GM19438 (cell line): ENCODE measurements at regions not wholly inside any gene's neighbourhood (a gene's known extent, or its start where the extent isn't known, plus 50 kb on each side); places are given as distances from the start of the nearest gene placed in this dataset.
"Not testable (repeated sequence)": the region's sequence is repeated elsewhere in the genome, so short reads cannot be mapped to it uniquely, and the experiment has no call there.

Experiments
- ATAC-seq: cut with Tn5 transposase; IDR thresholded peaks from one replicate; pipeline ENCODE4 v1.9.1; 2021; ENCODE audit warnings: low read depth; ENCODE audit not compliant: unreplicated experiment

DNA sequence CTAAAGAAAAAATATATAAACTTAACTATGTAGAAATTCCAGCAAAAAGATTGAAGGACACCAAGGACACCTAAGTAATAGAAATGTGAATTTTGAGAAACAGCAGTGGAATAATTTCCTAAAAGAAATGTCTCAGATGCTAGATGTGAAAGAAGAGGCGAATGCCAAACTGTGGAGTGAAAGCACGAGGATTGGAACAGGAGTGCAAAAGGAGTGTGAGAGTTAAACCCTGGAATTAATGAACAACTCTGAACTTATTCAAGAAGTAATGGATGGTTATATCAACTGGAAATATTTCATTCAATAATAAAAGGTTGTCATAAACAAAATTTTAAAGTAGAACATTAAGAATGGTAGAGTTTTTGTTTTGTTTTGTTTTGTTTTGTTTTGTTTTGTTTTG lies 78.5 kb upstream of the SGIP1 start:
- no peak for ATAC-seq

- ATAC-seq, result no peak
Measured at GRCh38 chr1:66460776-66461175, 73.2 kb upstream of the SGIP1 start.

- no peak for ATAC-seq
Measured at GRCh38 chr1:66462313-66462712, 71.6 kb upstream of the SGIP1 start.

- ATAC-seq, result no peak
Measured at GRCh38 chr1:66464351-66464750, 69.6 kb upstream of the SGIP1 start.

- no peak for ATAC-seq
Measured at GRCh38 chr1:66464802-66465201, 69.2 kb upstream of the SGIP1 start.

DNA sequence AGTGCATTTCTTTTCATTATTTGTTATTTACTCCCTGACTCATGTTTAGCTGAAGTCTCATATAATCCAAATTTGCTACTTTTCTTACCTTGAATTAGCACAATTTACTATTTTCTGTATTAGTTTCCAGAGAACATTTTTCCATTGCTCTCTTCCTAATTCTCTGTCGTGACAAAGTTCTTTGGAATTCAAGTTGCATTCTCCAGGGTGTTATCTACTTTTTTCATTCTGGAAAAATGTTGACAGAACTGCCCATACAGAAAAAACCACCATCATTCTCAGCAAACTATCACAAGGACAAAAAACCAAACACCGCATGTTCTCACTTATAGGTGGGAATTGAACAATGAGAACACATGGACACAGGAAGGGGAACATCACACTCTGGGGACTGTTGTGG lies 67.3 kb upstream of the SGIP1 start:
- not testable (repeated sequence) for ATAC-seq

GRCh38 chr1:66468722-66469121 lies 65.2 kb upstream of the SGIP1 start:
- no peak for ATAC-seq

GRCh38 chr1:66475940-66476339 lies 58.0 kb upstream of the SGIP1 start:
- no peak for ATAC-seq

DNA sequence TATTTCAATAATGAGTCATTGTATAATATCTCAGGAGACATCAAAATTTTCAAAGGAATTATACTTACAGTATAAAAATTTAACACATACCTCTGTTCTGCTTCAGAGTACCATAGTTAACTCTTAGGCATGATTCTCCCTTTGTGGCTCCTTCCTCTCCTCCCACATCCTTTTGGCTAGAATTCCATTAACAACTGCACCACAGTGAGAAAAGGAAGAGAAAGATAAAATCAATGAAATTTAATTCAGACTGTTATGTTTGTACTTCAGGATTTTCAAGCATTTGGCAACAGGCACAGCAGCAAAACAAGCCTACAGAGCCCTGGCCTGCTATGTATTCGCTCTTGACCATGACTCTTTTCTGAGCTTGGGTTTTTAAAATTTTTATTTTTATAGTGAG lies 57.2 kb upstream of the SGIP1 start:
- no peak for ATAC-seq

DNA sequence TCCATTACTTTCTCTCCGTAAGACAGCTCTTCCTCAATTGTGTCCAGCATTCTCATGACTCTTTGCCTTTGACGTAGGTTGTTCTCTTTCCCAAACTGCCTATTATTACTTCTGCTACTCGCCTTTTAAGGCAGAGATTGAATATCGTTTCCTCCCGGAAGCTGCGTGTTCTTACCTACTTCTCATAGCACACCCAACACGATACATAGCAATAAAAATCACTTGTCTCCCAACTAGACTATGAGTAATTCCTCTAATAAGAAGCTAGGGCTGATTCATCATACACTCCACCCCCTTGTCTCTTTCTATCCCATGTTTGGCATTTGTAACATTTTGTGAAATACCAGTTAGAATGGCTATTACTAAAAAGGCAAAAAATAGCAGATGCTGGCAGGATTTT lies 55.8 kb upstream of the SGIP1 start:
- ATAC-seq, result no peak

GRCh38 chr1:66480162-66480561 lies 53.8 kb upstream of the SGIP1 start:
- no peak for ATAC-seq

DNA sequence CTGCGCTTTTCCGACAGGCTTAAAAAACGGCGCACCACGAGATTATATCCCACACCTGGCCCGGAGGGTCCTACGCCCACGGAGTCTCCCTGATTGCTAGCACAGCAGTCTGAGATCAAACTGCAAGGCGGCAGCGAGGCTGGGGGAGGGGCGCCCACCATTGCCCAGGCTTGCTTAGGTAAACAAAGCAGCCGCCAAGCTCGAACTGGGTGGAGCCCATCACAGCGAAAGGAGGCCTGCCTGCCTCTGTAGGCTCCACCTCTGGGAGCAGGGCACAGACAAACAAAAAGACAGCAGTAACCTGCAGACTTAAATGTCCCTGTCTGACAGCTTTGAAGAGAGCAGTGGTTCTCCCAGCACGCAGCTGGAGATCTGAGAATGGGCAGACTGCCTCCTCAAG lies 52.7 kb upstream of the SGIP1 start:
- ATAC-seq, result not testable (repeated sequence)
